ENCODE measurements at regions not wholly inside any gene's neighbourhood (a gene's known extent, or its start where the extent isn't known, plus 50 kb on each side); places are given as distances from the start of the nearest gene placed in this dataset.

- FAIRE-seq (no peak), DNase-seq (no peak)
- Histone ChIP-seq H3K9me3 (ENCODE audit: control insufficient read depth in 2 of 2, insufficient read depth in 1 of 2, low read depth in 1 of 2, low read length in 1 of 2) (peaks cover 0 to 6% of the 10 kb centered on the region in 2 donors), H3K4me3 (ENCODE audit: low read depth in 1 of 3, low read length in 3 of 3) (no peak overlapping the region), H3K36me3 (ENCODE audit: control insufficient read depth in 3 of 3, insufficient read depth in 2 of 3, low read depth in 1 of 3, low read length in 3 of 3) (no peaks in the 10 kb centered on the region), H3K4me1 (ENCODE audit: control insufficient read depth in 3 of 3, insufficient read depth in 2 of 3, low read depth in 1 of 3, low read length in 2 of 3) (no peaks in the 10 kb centered on the region), H3K27ac (ENCODE audit: low read depth in 1 of 3, low read length in 2 of 3) (no peak overlapping the region), H3K27me3 (ENCODE audit: control insufficient read depth in 3 of 3, insufficient read depth in 3 of 3, low read length in 3 of 3) (no peaks in the 10 kb centered on the region)
Observed at GRCh38 chr6:9186148-9186547, 750.8 kb upstream of the SLC35B3 start.

GRCh38 chr6:9178071-9178470 is 742.7 kb upstream of the SLC35B3 start:
- no peaks in the 10 kb centered on the region for H3K27me3 ChIP-seq (ENCODE audit: control insufficient read depth in 3 of 3, insufficient read depth in 3 of 3, low read length in 3 of 3)
- H3K4me1 ChIP-seq (ENCODE audit: control insufficient read depth in 3 of 3, insufficient read depth in 2 of 3, low read depth in 1 of 3, low read length in 2 of 3) = no peaks in the 10 kb centered on the region
- WGBS, 3 donors = 73 to 83% (median 76%) methylated on average over 2 of the region's 2 CpGs
- no peaks in the 10 kb centered on the region for H3K36me3 ChIP-seq (ENCODE audit: control insufficient read depth in 3 of 3, insufficient read depth in 2 of 3, low read depth in 1 of 3, low read length in 3 of 3)
- no peak overlapping the region for H3K27ac ChIP-seq (ENCODE audit: low read depth in 1 of 3, low read length in 2 of 3)
- peaks cover 0 to 9% of the 10 kb centered on the region in 2 donors for H3K9me3 ChIP-seq (ENCODE audit: control insufficient read depth in 2 of 2, insufficient read depth in 1 of 2, low read depth in 1 of 2, low read length in 1 of 2)
- no peak overlapping the region for H3K4me3 ChIP-seq (ENCODE audit: low read depth in 1 of 3, low read length in 3 of 3)
- DNase-seq (no peak), FAIRE-seq (no peak)

DNA sequence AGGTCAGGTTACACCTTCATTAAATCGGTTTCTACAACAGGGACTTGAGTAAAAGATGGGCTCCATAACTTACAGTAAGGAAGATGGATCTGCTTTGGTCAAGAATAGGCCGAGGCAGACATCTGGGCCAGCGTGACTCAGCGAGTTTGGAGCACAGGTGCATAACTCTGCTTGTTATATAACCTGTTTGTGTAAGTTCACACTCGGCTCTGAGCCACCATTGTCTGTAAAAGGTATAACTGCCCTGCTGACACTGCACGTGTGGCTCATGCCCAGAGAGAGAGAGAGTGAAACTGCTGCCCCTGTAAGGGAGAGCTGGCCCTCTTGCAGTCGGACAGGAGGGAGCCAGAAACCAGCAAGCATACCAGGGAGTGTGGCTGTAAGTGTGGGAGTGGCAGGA is 737.9 kb upstream of the SLC35B3 start:
- H3K4me3 ChIP-seq (ENCODE audit: low read depth in 1 of 3, low read length in 3 of 3) = no peak overlapping the region
- no peak for FAIRE-seq

DNA sequence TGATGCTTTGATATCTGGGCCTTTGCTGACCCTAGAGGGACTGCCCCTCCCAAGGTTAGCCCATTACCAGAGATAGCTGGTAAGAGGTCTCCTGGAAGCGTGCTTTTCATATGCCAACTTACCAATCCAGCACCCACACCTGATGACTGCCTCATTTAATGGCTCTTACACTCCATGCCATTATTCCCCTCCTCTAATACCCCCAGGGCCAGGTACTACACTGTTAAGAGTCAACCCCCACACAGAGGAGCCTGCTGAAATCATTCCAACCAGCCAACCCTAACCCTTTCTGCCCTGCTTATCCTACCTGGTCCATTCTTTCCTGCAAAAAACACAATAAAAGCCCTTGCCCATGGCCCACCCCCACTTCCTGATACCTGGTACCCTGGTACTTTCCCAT is 736.8 kb upstream of the SLC35B3 start:
- FAIRE-seq (no peak), DNase-seq (no peak)
- 62 to 89% (median 71%) methylated on average over 1 of the region's 1 CpG for WGBS, 3 donors
- H3K4me1 ChIP-seq (ENCODE audit: control insufficient read depth in 3 of 3, insufficient read depth in 2 of 3, low read depth in 1 of 3, low read length in 2 of 3) = no peaks in the 10 kb centered on the region
- no peak overlapping the region for H3K4me3 ChIP-seq (ENCODE audit: low read depth in 1 of 3, low read length in 3 of 3)
- no peaks in the 10 kb centered on the region for H3K27me3 ChIP-seq (ENCODE audit: control insufficient read depth in 3 of 3, insufficient read depth in 3 of 3, low read length in 3 of 3)
- peaks cover 0 to 9% of the 10 kb centered on the region in 2 donors for H3K9me3 ChIP-seq (ENCODE audit: control insufficient read depth in 2 of 2, insufficient read depth in 1 of 2, low read depth in 1 of 2, low read length in 1 of 2)
- H3K27ac ChIP-seq (ENCODE audit: low read depth in 1 of 3, low read length in 2 of 3) = no peak overlapping the region
- no peaks in the 10 kb centered on the region for H3K36me3 ChIP-seq (ENCODE audit: control insufficient read depth in 3 of 3, insufficient read depth in 2 of 3, low read depth in 1 of 3, low read length in 3 of 3)

More for the DNA sequence above, 737.9 kb upstream of the SLC35B3 start:
- H3K27me3 ChIP-seq (ENCODE audit: control insufficient read depth in 3 of 3, insufficient read depth in 3 of 3, low read length in 3 of 3) = no peaks in the 10 kb centered on the region
- H3K27ac ChIP-seq (ENCODE audit: low read depth in 1 of 3, low read length in 2 of 3) = no peak overlapping the region
- no peaks in the 10 kb centered on the region for H3K36me3 ChIP-seq (ENCODE audit: control insufficient read depth in 3 of 3, insufficient read depth in 2 of 3, low read depth in 1 of 3, low read length in 3 of 3)
- WGBS, 3 donors = 61 to 77% (median 61%) methylated on average over 7 of the region's 7 CpGs
- H3K9me3 ChIP-seq (ENCODE audit: control insufficient read depth in 2 of 2, insufficient read depth in 1 of 2, low read depth in 1 of 2, low read length in 1 of 2) = peaks cover 0 to 9% of the 10 kb centered on the region in 2 donors
- no peaks in the 10 kb centered on the region for H3K4me1 ChIP-seq (ENCODE audit: control insufficient read depth in 3 of 3, insufficient read depth in 2 of 3, low read depth in 1 of 3, low read length in 2 of 3)
- DNase-seq = no peak

GRCh38 chr6:9168669-9169068 is 733.3 kb upstream of the SLC35B3 start:
- Histone ChIP-seq H3K27ac (ENCODE audit: low read depth in 1 of 3, low read length in 2 of 3) (no peak overlapping the region), H3K9me3 (ENCODE audit: control insufficient read depth in 2 of 2, insufficient read depth in 1 of 2, low read depth in 1 of 2, low read length in 1 of 2) (peaks cover 0 to 9% of the 10 kb centered on the region in 2 donors), H3K4me3 (ENCODE audit: low read depth in 1 of 3, low read length in 3 of 3) (no peak overlapping the region), H3K4me1 (ENCODE audit: control insufficient read depth in 3 of 3, insufficient read depth in 2 of 3, low read depth in 1 of 3, low read length in 2 of 3) (no peaks in the 10 kb centered on the region), H3K27me3 (ENCODE audit: control insufficient read depth in 3 of 3, insufficient read depth in 3 of 3, low read length in 3 of 3) (no peaks in the 10 kb centered on the region), H3K36me3 (ENCODE audit: control insufficient read depth in 3 of 3, insufficient read depth in 2 of 3, low read depth in 1 of 3, low read length in 3 of 3) (no peaks in the 10 kb centered on the region)
- WGBS, 3 donors = 86 to 90% (median 87%) methylated on average over 1 of the region's 1 CpG
- FAIRE-seq (no peak), DNase-seq (no peak)

DNA sequence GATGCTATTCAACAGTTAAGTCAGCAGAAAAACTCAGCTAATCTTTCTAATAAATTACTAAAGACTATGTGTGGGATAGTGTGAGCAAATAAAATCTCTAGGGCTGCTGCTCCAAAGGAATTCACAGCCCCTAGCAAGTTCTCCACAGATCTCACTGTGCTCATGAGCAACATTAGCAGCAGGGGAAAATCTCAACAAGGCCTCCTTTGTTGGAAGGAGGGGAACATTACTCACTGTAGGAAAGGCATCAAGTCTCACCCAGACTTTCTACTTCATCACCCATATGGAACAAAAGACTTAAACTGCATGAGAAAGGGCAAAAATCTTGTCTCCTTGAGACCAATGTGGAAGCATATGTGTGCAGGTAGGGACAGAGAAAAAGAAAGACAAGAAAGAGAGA is 726.4 kb upstream of the SLC35B3 start:
- H3K27me3 ChIP-seq (ENCODE audit: control insufficient read depth in 3 of 3, insufficient read depth in 3 of 3, low read length in 3 of 3) = no peaks in the 10 kb centered on the region
- no peaks in the 10 kb centered on the region for H3K36me3 ChIP-seq (ENCODE audit: control insufficient read depth in 3 of 3, insufficient read depth in 2 of 3, low read depth in 1 of 3, low read length in 3 of 3)
- H3K4me1 ChIP-seq (ENCODE audit: control insufficient read depth in 3 of 3, insufficient read depth in 2 of 3, low read depth in 1 of 3, low read length in 2 of 3) = no peaks in the 10 kb centered on the region
- DNase-seq = no peak
- no peak overlapping the region for H3K4me3 ChIP-seq (ENCODE audit: low read depth in 1 of 3, low read length in 3 of 3)
- peaks cover 0 to 3% of the 10 kb centered on the region in 2 donors for H3K9me3 ChIP-seq (ENCODE audit: control insufficient read depth in 2 of 2, insufficient read depth in 1 of 2, low read depth in 1 of 2, low read length in 1 of 2)
- FAIRE-seq = no peak
- H3K27ac ChIP-seq (ENCODE audit: low read depth in 1 of 3, low read length in 2 of 3) = no peak overlapping the region

DNA sequence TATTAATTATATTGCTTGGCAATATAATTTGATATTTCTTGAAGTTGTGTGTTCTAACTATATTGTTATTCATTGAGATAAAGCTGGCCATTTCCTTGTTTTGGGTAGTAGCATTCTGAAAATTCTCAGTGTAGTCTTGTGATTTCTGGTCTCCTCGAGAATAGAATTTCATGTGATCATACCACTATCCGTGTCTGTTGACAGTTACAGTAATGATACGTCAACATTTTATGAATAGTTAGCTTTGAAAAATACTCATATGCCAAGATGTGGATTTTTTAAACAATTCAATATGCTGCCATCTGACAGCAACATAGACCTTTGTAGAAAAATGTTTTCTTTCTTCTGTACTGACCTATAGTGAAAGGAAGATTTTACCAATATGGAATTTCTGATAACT is 723.7 kb upstream of the SLC35B3 start:
- Histone ChIP-seq H3K27me3 (ENCODE audit: control insufficient read depth in 3 of 3, insufficient read depth in 3 of 3, low read length in 3 of 3) (no peaks in the 10 kb centered on the region), H3K27ac (ENCODE audit: low read depth in 1 of 3, low read length in 2 of 3) (no peak overlapping the region), H3K36me3 (ENCODE audit: control insufficient read depth in 3 of 3, insufficient read depth in 2 of 3, low read depth in 1 of 3, low read length in 3 of 3) (no peaks in the 10 kb centered on the region), H3K9me3 (ENCODE audit: control insufficient read depth in 2 of 2, insufficient read depth in 1 of 2, low read depth in 1 of 2, low read length in 1 of 2) (peaks cover 0 to 3% of the 10 kb centered on the region in 2 donors), H3K4me3 (ENCODE audit: low read depth in 1 of 3, low read length in 3 of 3) (no peak overlapping the region), H3K4me1 (ENCODE audit: control insufficient read depth in 3 of 3, insufficient read depth in 2 of 3, low read depth in 1 of 3, low read length in 2 of 3) (no peaks in the 10 kb centered on the region)
- no peak for DNase-seq
- WGBS, 3 donors = 86 to 93% (median 88%) methylated on average over 3 of the region's 3 CpGs
- FAIRE-seq = no peak

- Histone ChIP-seq H3K4me3 (ENCODE audit: low read depth in 1 of 3, low read length in 3 of 3) (no peak overlapping the region), H3K4me1 (ENCODE audit: control insufficient read depth in 3 of 3, insufficient read depth in 2 of 3, low read depth in 1 of 3, low read length in 2 of 3) (no peaks in the 10 kb centered on the region), H3K27me3 (ENCODE audit: control insufficient read depth in 3 of 3, insufficient read depth in 3 of 3, low read length in 3 of 3) (no peaks in the 10 kb centered on the region), H3K36me3 (ENCODE audit: control insufficient read depth in 3 of 3, insufficient read depth in 2 of 3, low read depth in 1 of 3, low read length in 3 of 3) (no peaks in the 10 kb centered on the region), H3K9me3 (ENCODE audit: control insufficient read depth in 2 of 2, insufficient read depth in 1 of 2, low read depth in 1 of 2, low read length in 1 of 2) (no peaks in the 10 kb centered on the region), H3K27ac (ENCODE audit: low read depth in 1 of 3, low read length in 2 of 3) (no peak overlapping the region)
- 57 to 60% (median 59%) methylated on average over 3 of the region's 3 CpGs for WGBS, 3 donors
- FAIRE-seq (no peak), DNase-seq (no peak)
Observed at GRCh38 chr6:9155836-9156235, 720.5 kb upstream of the SLC35B3 start.

DNA sequence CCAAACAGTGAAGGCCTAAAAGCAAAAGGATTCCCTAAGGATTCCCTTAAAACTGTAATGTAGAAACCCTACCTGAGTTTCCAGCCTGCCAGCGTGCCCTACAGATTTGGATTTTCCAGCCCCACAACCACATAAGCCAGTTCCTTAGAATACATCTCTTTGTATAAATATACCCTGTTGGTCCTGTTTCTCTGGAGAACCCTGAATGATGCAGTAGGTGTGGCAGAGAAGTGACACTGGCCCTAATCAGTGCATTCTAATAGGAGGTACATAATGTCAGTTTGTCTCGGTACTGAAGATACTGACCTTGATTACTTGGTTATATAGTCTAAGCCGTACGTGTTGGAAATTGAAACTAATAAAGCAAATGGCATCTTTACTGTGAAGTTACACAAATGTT is 707.8 kb upstream of the SLC35B3 start:
- Histone ChIP-seq H3K4me1 (ENCODE audit: control insufficient read depth in 3 of 3, insufficient read depth in 2 of 3, low read depth in 1 of 3, low read length in 2 of 3) (no peaks in the 10 kb centered on the region), H3K36me3 (ENCODE audit: control insufficient read depth in 3 of 3, insufficient read depth in 2 of 3, low read depth in 1 of 3, low read length in 3 of 3) (no peaks in the 10 kb centered on the region), H3K27ac (ENCODE audit: low read depth in 1 of 3, low read length in 2 of 3) (no peak overlapping the region), H3K9me3 (ENCODE audit: control insufficient read depth in 2 of 2, insufficient read depth in 1 of 2, low read depth in 1 of 2, low read length in 1 of 2) (peaks cover 0 to 8% of the 10 kb centered on the region in 2 donors), H3K27me3 (ENCODE audit: control insufficient read depth in 3 of 3, insufficient read depth in 3 of 3, low read length in 3 of 3) (no peaks in the 10 kb centered on the region), H3K4me3 (ENCODE audit: low read depth in 1 of 3, low read length in 3 of 3) (no peak overlapping the region)
- DNase-seq = no peak
- WGBS, 3 donors = 90 to 91% (median 90%) methylated on average over 4 of the region's 4 CpGs
- no peak for FAIRE-seq

Measured in small intestine (tissue), 7 donors.